Heart right ventricle (tissue), 16 donors: ENCODE measurements at regions not wholly inside any gene's neighbourhood (a gene's known extent, or its start where the extent isn't known, plus 50 kb on each side); places are given as distances from the start of the nearest gene placed in this dataset.
A peak's percentile ranks its signal among the peaks of the same experiment; 100 is the strongest.

Experiments used
- ATAC-seq, 8 donors: fragments of 200-7000 bp; cut with Tn5 transposase; one replicate each; pipeline ENCODE4 v1.9.1; 2020; ENCODE audit warnings: mild to moderate bottlenecking in 8 of 8, moderate library complexity in 8 of 8, moderate number of reproducible peaks in 1 of 8
- DNase-seq, 2 donors: peaks; one replicate each; pipeline ENCODE4 v3.0.0-alpha.2; 2020
- H3K27ac ChIP-seq, 10 donors: fragments of 200-600 bp; sonication (generic) in 2 of 10; one replicate each; pipeline versions ENCODE4 v1.5.0 to v1.8.0; 2020 to 2022; ENCODE audit warnings: mild to moderate bottlenecking in 3 of 10
- H3K27me3 ChIP-seq, 7 donors: fragments of 200-600 bp; one replicate each; pipeline ENCODE4 v1.8.0; 2021 to 2022; ENCODE audit warnings: mild to moderate bottlenecking in 2 of 7
- H3K36me3 ChIP-seq, 9 donors: fragments of 200-600 bp; sonication (generic) in 1 of 9; one replicate each; pipeline versions ENCODE4 v1.5.0 to v1.8.0; 2020 to 2022; ENCODE audit warnings: mild to moderate bottlenecking in 2 of 9
- H3K4me1 ChIP-seq, 9 donors: fragments of 200-600 bp; sonication (generic) in 1 of 9; one replicate each; pipeline versions ENCODE4 v1.5.0 to v1.8.0; 2020 to 2022; ENCODE audit warnings: mild to moderate bottlenecking in 4 of 9
- H3K4me3 ChIP-seq, 10 donors: fragments of 200-600 bp; sonication (generic) in 2 of 10; one replicate each; pipeline versions ENCODE4 v1.5.0 to v1.8.0; 2020 to 2022; ENCODE audit warnings: mild to moderate bottlenecking in 7 of 10, moderate library complexity in 2 of 10
- H3K9me3 ChIP-seq, 11 donors: fragments of 200-600 bp in 10 of 11; sonication (generic) in 2 of 11; one replicate each; pipeline versions ENCODE4 v1.5.0 to v1.8.0; 2013 to 2022; ENCODE audit warnings: mild to moderate bottlenecking in 2 of 11, control low read depth in 1 of 11, moderate library complexity in 1 of 11
- WGBS, 2 donors: extraction: QIAGEN DNeasy Blood & Tissue Kit; methylation state at CpG; one replicate each; pipeline ENCODE4 v1.1.7; 2013; ENCODE audit warnings: inconsistent platforms in 1 of 2; 5-methylcytosine and 5-hydroxymethylcytosine counted together
- intact Hi-C, 10 donors: fragments of 100-400 bp; cut with DNase I; formaldehyde crosslinking; loops; one replicate each; pipeline versions ENCODE4 v1.11.1 to v1.14.2; 2022
- TF ChIP-seq, protein P1 (sequence below), 9 donors: fragments of 200-600 bp; sonication (generic) in 2 of 9; IDR thresholded peaks; one replicate each; pipeline versions ENCODE4 v1.5.0 to v1.8.0; 2021 to 2022; ENCODE audit warnings: antibody characterized with exemption in 9 of 9, mild to moderate bottlenecking in 5 of 9, moderate library complexity in 1 of 9
- donor health status: Arrhythmogenic right ventricular cardiomyopathy.
- donor health status: ischemic (EF 13 %, LVEDD 7.1; RV severe dilation, severe dysfunction).
- donor health status: healthy with polysubstance abuse.
- donor health status: DM: no; HTN: yes; CAD: no.
- donor health status: DM: no; HTN: no; CAD: no.
- donor health status: ischemic (EF 25% LVEDD 6.9; RV normal size, moderate dysfunction).
- donor health status: ischemic (EF 25% LVEDD 5.7; RV mildly dilated, moderate dysfunction).
- donor health status: healthy.
- donor health status: DM: yes; HTN: yes; CAD: no.
- donor health status: Ischemic cardiomyopathy.
- donor health status: ischemic (EF 35%, LVEDD 5.7; RV mildly dilated, moderate dysfunction).
- donor health status: nonischemic (EF 11% LVEDD 7.7; RV severe dilation, severe dysfunction).
- donor health status: DM: yes; HTN: yes; CAD: no.
- donor health status: PGD.
- donor health status: ischemic (EF 29% LVEDD 5.4; RV normal size, mild dysfunction).
- donor health status: nonischemic (EF 23%, LVEDD 6.1; RV moderate dilation, normal function).

- no peak for DNase-seq
- Histone ChIP-seq H3K4me3 (no peak overlapping the region), H3K27me3 (no peaks in the 10 kb centered on the region), H3K9me3 (no peaks in the 10 kb centered on the region), H3K36me3 (no peaks in the 10 kb centered on the region), H3K4me1 (peaks cover 0 to 5% (median 0%) of the 10 kb centered on the region in 9 donors), H3K27ac (peak overlapping the region in 1 of 10 donors; percentile 4)
- TF ChIP-seq, protein P1, sequence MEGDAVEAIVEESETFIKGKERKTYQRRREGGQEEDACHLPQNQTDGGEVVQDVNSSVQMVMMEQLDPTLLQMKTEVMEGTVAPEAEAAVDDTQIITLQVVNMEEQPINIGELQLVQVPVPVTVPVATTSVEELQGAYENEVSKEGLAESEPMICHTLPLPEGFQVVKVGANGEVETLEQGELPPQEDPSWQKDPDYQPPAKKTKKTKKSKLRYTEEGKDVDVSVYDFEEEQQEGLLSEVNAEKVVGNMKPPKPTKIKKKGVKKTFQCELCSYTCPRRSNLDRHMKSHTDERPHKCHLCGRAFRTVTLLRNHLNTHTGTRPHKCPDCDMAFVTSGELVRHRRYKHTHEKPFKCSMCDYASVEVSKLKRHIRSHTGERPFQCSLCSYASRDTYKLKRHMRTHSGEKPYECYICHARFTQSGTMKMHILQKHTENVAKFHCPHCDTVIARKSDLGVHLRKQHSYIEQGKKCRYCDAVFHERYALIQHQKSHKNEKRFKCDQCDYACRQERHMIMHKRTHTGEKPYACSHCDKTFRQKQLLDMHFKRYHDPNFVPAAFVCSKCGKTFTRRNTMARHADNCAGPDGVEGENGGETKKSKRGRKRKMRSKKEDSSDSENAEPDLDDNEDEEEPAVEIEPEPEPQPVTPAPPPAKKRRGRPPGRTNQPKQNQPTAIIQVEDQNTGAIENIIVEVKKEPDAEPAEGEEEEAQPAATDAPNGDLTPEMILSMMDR (IDR thresholded peaks at IDR 0.05): no peak
- WGBS, 2 donors: 77 to 81% methylated on average over 1 of the region's 1 CpG
- intact Hi-C loops: no loop called here
- no peak for ATAC-seq
Observed at GRCh38 chr18:43934322-43934721, 657.0 kb upstream of the SYT4 start.

- Histone ChIP-seq H3K4me1 (peaks cover 0 to 5% (median 0%) of the 10 kb centered on the region in 9 donors), H3K36me3 (no peaks in the 10 kb centered on the region), H3K4me3 (no peak overlapping the region), H3K27me3 (no peaks in the 10 kb centered on the region), H3K27ac (peak overlapping the region in 1 of 10 donors; percentile 4), H3K9me3 (peaks cover 0 to 5% (median 0%) of the 10 kb centered on the region in 11 donors)
- TF ChIP-seq, protein P1 (IDR thresholded peaks at IDR 0.05): no peak
- no peak for DNase-seq
- 56 to 61% methylated on average over 4 of the region's 4 CpGs for WGBS, 2 donors
- intact Hi-C loops: no loop called here
- no peak for ATAC-seq
Observed at GRCh38 chr18:43934781-43935471, 657.6 kb upstream of the SYT4 start.

DNA sequence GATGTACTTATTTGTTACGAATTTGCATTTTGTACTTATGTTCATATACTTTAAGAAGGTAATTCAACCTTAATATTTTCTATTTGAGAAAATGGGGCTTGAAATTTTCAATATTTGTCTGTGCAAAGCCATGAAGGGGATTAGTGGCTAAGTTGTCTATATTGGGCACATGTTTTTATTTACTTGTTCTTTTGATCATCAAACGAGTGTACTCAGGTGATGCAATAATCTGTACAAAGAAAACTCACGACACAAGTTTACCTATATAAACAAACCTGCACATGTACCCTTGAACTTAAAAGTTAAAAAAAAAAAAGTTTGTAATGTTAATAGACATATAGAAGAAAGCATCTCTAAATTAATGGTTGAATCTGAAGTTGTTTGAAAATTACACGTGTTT lies 658.9 kb upstream of the SYT4 start:
- ATAC-seq (no peak), DNase-seq (no peak)
- Histone ChIP-seq H3K27ac (no peak overlapping the region), H3K9me3 (peaks cover 0 to 5% (median 0%) of the 10 kb centered on the region in 11 donors), H3K36me3 (no peaks in the 10 kb centered on the region), H3K4me3 (no peak overlapping the region), H3K27me3 (no peaks in the 10 kb centered on the region), H3K4me1 (peaks cover 0 to 5% (median 0%) of the 10 kb centered on the region in 9 donors)
- TF ChIP-seq, protein P1 (IDR thresholded peaks at IDR 0.05): no peak
- WGBS, 2 donors: 87 to 91% methylated on average over 4 of the region's 4 CpGs
- intact Hi-C loops: no loop called here

GRCh38 chr18:43949291-43949690 lies 672.0 kb upstream of the SYT4 start:
- ATAC-seq (no peak), DNase-seq (no peak)
- Histone ChIP-seq H3K27ac (no peak overlapping the region), H3K4me3 (no peak overlapping the region), H3K4me1 (no peaks in the 10 kb centered on the region), H3K36me3 (no peaks in the 10 kb centered on the region), H3K9me3 (peaks cover 0 to 8% (median 0%) of the 10 kb centered on the region in 11 donors), H3K27me3 (no peaks in the 10 kb centered on the region)
- intact Hi-C loops: no loop called here
- TF ChIP-seq, protein P1 (IDR thresholded peaks at IDR 0.05): no peak
- 67 to 73% methylated on average over 2 of the region's 2 CpGs for WGBS, 2 donors
